Left ventricle myocardium inferior (tissue), 1 donor: ENCODE measurements at regions not wholly inside any gene's neighbourhood (a gene's known extent, or its start where the extent isn't known, plus 50 kb on each side); places are given as distances from the start of the nearest gene placed in this dataset.

ENCODE experiments used
- DNase-seq: peaks from one replicate; pipeline ENCODE4 v3.0.0-alpha.2; 2020
- H3K27ac ChIP-seq: fragments of 200-600 bp; replicated peaks from 2 replicates; pipeline ENCODE4 v1.8.0; 2021
- H3K27me3 ChIP-seq: fragments of 200-600 bp; 2 replicates; pipeline ENCODE4 v1.8.0; 2021; ENCODE audit warnings: low read depth
- H3K36me3 ChIP-seq: fragments of 200-600 bp; 2 replicates; pipeline ENCODE4 v1.8.0; 2021
- H3K4me1 ChIP-seq: fragments of 200-600 bp; 2 replicates; pipeline ENCODE4 v1.8.0; 2021
- H3K4me3 ChIP-seq: fragments of 200-600 bp; 2 replicates; pipeline ENCODE4 v1.8.0; 2021; ENCODE audit warnings: mild to moderate bottlenecking, moderate library complexity
- H3K9me3 ChIP-seq: fragments of 200-600 bp; replicated peaks from 2 replicates; pipeline ENCODE4 v1.8.0; 2021
- intact Hi-C: fragments of 100-400 bp; cut with micrococcal nuclease; formaldehyde crosslinking; loops from one replicate; pipeline ENCODE4 v1.11.0; 2022
- TF ChIP-seq, protein P1 (sequence below): fragments of 200-600 bp; IDR thresholded peaks from 2 replicates; pipeline ENCODE4 v1.8.0; 2021; ENCODE audit warnings: antibody characterized with exemption, mild to moderate bottlenecking, borderline replicate concordance
- donor health status: DM: no; HTN: yes; CAD: no; lungs with severe emphysema.

DNA sequence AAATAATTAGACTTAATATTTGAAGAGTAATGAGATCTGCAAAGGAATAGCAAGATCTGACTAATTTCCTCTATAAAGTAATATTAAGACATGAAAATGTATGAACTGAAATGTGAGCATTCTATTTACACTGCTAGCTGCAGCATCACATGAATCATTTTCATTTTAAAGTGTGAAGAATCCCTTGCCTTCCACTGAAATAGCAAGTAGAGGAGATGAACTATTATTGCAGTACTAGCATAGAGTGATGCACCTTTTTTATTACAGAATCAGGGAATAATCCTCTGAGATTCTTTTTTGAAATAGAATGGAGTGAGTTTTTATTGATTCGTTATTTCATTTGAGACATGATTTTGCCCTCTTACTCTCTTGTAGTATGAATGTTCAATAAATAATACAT, 281.9 kb upstream of the NAV3 start:
- no peak for DNase-seq
- no peak overlapping the region for H3K27ac ChIP-seq
- H3K4me3 ChIP-seq: no peak overlapping the region
- peaks cover 6% of the 10 kb centered on the region for H3K9me3 ChIP-seq
- H3K36me3 ChIP-seq: no peaks in the 10 kb centered on the region
- intact Hi-C loops: no loop called here
- no peaks in the 10 kb centered on the region for H3K4me1 ChIP-seq
- no peaks in the 10 kb centered on the region for H3K27me3 ChIP-seq
- TF ChIP-seq, protein P1, sequence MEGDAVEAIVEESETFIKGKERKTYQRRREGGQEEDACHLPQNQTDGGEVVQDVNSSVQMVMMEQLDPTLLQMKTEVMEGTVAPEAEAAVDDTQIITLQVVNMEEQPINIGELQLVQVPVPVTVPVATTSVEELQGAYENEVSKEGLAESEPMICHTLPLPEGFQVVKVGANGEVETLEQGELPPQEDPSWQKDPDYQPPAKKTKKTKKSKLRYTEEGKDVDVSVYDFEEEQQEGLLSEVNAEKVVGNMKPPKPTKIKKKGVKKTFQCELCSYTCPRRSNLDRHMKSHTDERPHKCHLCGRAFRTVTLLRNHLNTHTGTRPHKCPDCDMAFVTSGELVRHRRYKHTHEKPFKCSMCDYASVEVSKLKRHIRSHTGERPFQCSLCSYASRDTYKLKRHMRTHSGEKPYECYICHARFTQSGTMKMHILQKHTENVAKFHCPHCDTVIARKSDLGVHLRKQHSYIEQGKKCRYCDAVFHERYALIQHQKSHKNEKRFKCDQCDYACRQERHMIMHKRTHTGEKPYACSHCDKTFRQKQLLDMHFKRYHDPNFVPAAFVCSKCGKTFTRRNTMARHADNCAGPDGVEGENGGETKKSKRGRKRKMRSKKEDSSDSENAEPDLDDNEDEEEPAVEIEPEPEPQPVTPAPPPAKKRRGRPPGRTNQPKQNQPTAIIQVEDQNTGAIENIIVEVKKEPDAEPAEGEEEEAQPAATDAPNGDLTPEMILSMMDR: no peak

DNA sequence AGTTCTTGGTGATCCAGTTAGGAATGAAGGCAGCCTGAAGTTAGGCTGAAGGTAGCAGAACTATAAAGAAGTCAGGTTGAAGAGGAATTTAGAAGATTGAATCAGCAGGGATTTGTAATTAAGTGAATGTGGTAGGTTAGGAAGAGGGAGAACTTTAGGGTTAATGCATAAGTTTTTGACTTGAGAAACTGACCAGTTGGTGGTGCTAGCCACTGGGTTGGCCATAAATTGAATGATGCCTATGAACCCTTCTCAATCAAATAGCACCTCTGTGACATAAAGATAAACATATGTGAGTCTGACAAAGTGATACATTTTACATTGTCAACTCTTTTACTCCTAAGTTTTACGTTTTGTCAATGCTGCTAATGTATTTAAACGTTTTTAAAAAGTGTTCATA, 290.6 kb upstream of the NAV3 start:
- Histone ChIP-seq H3K27ac (no peak overlapping the region), H3K4me3 (no peak overlapping the region), H3K9me3 (peaks cover 6% of the 10 kb centered on the region), H3K4me1 (no peaks in the 10 kb centered on the region), H3K27me3 (no peaks in the 10 kb centered on the region), H3K36me3 (no peaks in the 10 kb centered on the region)
- intact Hi-C loops: no loop called here
- DNase-seq: no peak
- TF ChIP-seq, protein P1: no peak

DNA sequence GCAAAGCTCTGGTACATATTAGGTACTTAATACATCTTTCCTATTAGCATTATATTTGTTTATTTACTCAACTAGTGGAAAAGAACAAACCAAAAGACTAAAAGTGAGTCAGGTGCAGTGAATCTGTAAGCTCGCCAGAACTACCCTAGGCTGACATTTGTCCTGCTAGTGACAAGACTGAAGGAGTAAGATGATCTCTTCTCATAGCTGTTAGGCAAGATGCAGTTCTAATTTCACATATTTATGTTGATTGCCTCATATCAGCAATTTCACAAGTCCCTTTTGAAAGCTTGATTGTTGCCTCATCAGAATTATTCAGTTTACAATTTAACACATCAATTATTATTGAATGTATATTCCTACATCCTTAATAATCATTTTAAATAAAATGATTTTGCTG, 293.0 kb upstream of the NAV3 start:
- intact Hi-C loops: no loop called here
- no peak overlapping the region for H3K4me3 ChIP-seq
- H3K36me3 ChIP-seq: no peaks in the 10 kb centered on the region
- H3K27ac ChIP-seq: no peak overlapping the region
- TF ChIP-seq, protein P1: no peak
- H3K4me1 ChIP-seq: no peaks in the 10 kb centered on the region
- no peaks in the 10 kb centered on the region for H3K9me3 ChIP-seq
- H3K27me3 ChIP-seq: no peaks in the 10 kb centered on the region
- no peak for DNase-seq

DNA sequence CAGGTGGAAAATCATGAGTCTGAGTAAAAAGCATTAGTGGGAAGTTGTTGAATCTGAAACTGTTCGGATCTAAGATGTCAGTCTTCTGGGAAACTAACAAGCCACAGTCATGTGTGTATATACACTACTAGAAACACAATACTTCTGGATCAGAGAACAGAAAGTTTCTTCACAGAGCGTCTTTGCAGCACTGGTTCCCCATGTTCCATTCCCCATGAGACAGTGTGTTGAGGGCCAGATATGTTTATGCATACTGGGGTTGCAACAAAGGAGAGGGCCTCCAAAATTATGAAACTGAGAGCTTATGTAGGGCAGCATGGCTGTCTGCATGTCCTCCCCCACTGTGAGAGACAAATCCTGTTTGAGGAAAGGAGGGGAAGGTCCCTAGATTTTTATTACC, 295.0 kb upstream of the NAV3 start:
- H3K4me3 ChIP-seq: no peak overlapping the region
- no peak overlapping the region for H3K27ac ChIP-seq
- no peaks in the 10 kb centered on the region for H3K4me1 ChIP-seq
- intact Hi-C loops: no loop called here
- H3K36me3 ChIP-seq: no peaks in the 10 kb centered on the region
- TF ChIP-seq, protein P1: no peak
- no peaks in the 10 kb centered on the region for H3K9me3 ChIP-seq
- H3K27me3 ChIP-seq: no peaks in the 10 kb centered on the region
- no peak for DNase-seq

DNA sequence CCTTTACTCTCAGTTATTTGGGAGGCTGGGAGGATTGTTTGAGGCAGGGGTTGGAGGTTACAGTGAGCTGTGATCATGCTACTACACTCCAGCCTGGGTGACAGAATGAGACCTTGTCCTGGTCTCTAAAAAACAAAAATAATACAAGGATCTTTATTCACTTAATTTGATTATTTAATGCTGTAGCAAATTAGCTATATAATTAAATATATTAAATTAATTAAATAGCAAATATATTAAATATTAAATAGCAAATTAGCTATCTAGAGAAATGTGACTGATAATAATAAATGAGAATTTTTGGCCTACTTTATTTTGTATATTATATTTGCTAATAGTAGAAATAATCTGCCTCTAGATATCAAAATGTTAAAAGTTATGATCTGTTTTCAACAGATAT, 298.8 kb upstream of the NAV3 start:
- peaks cover 14% of the 10 kb centered on the region for H3K9me3 ChIP-seq
- no peak overlapping the region for H3K4me3 ChIP-seq
- intact Hi-C loops: no loop called here
- H3K36me3 ChIP-seq: no peaks in the 10 kb centered on the region
- no peak for DNase-seq
- no peaks in the 10 kb centered on the region for H3K4me1 ChIP-seq
- no peak overlapping the region for H3K27ac ChIP-seq
- no peaks in the 10 kb centered on the region for H3K27me3 ChIP-seq
- TF ChIP-seq, protein P1: no peak

DNA sequence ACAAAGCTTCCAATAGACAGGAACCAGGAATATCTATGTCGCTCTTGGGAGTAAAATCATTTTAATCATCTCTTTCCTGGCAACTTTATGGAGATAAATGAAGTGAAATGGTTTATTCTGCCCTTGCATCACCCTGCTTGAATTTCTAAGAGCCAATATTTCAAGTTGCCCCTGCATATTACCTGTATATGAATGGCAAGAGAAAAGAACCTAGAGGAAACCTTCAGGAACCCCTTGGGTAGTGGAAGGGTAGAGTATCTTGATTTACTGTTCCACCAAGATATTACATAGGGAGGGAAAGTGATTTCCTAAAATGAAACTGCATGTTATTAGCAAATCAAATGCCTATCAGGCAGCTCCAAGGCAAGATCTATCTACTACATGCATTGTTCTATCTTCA, 308.4 kb upstream of the NAV3 start:
- intact Hi-C loops: no loop called here

More for the DNA sequence above, 308.4 kb upstream of the NAV3 start:
- H3K36me3 ChIP-seq: no peaks in the 10 kb centered on the region
- TF ChIP-seq, protein P1: no peak
- DNase-seq: no peak
- H3K27me3 ChIP-seq: no peaks in the 10 kb centered on the region
- H3K4me1 ChIP-seq: no peaks in the 10 kb centered on the region
- no peaks in the 10 kb centered on the region for H3K9me3 ChIP-seq
- no peak overlapping the region for H3K4me3 ChIP-seq
- no peak overlapping the region for H3K27ac ChIP-seq
